Activated T-helper 1 cell treated with anti-CD3 and anti-CD28 coated beads, Interleukin-2, amount 50 U/mL, for 16 hours (primary cell): ENCODE measurements at regions not wholly inside any gene's neighbourhood (a gene's known extent, or its start where the extent isn't known, plus 50 kb on each side); places are given as distances from the start of the nearest gene placed in this dataset.
A peak's percentile ranks its signal among the peaks of the same experiment; 100 is the strongest.
"Not testable (repeated sequence)": the region's sequence is repeated elsewhere in the genome, so short reads cannot be mapped to it uniquely, and the experiment has no call there.

Source experiments
- DNase-seq, 2 donors: peaks; one replicate each; pipeline ENCODE4 v3.0.0-alpha.2; 2020; ENCODE audit warnings: low read depth in 1 of 2, low spot score in 1 of 2

GRCh38 chr1:144516172-144516571 is 54.7 kb upstream of the NBPF15 start:
- not testable (repeated sequence) for DNase-seq

GRCh38 chr1:144516906-144517305 is 55.4 kb upstream of the NBPF15 start:
- not testable (repeated sequence) for DNase-seq

- DNase-seq, result not testable (repeated sequence)
Observed at GRCh38 chr1:144518439-144518838, 57.0 kb upstream of the NBPF15 start.

DNA sequence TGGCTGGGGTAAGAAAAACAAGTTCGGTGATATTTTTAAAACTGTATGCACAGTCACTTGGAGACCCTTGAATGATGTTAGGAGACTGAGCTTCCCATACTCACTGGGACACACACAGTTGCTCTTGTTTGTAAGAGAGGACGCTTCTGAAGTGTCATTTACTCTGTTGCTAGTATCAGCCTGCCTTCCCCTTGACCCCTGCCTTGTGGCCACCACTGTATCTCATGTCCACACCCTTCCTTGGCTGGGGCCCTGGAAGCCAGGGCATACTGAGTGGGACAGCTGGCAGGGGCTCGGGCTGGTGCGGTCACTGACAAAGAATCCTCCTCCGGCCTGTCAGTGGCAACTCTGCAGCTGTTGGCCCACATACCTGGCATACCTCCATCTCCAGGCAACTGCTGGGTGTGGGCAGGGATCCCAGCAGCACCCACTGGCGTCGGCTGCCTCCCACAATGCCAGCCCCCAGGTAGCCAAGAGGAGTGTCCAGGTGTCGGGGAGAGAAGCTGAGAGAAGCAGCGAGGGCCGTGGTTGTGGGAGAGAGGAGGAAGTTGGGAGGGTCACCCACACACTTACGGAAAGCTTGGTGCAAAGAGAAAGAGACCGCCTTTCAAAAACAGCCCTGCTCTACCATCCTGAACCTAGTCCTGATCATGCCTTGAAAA is 58.2 kb upstream of the NBPF15 start:
- DNase-seq, result not testable (repeated sequence)

DNA sequence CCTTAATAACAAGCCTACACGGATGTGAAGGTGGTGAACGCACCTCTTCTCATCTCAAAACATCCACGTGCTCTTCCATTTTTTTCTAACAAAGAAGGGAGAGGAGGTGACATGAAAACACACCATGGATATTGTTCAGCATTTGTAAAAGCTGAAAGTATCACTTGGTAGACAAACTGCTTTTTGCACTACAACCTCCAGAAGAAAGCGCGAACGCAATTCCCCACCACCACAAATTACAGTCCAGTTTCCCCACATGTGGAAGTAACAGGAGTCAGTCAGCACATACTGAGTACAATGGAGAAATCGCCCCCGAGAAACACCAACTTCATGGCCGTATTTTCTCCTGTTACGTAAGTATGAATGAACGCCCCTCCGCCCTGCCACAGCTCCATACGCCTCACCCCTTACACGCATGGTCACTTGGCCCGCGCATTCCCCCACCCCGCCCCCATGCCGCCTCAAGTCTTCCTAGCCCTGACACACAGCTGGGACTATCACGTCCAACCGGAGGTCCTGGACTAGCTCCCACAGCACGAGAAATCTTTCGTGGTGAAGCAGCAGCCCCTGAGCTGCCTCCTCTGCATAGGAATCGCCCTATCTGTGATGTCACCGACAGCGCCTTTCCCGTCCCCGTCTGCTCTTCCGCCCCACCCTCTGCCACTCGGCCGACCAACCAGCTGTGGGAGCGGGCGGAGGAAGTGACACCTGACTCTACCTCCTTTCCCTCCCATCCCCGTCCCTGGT is 62.4 kb upstream of the NBPF15 start:
- DNase-seq, result peak; percentile 30 to 34

DNA sequence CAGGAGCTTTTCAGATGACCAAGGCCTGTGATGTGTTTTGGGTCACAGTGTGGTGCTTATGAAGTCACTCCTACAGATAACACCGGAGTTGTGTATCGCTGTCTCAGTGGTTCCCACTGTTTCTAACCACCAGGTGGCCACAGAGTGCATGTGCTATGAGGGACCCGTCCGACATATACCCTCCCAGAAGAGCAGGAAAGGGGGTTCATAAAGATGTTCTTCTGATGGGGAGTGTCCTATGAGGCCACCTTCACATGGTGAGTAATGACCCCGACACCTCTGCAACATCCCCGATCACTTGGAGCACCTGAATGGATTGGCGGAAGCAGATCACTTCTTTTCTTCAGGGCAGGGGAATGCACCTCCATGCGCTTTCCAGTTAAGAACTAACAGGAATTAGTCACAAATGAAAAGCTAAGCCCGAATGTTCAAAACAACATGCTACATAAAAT is 60.5 kb upstream of the PPIAL4F start:
- DNase-seq, result not testable (repeated sequence)

- DNase-seq, result not testable (repeated sequence)
Observed at GRCh38 chr1:144533480-144533879, 59.2 kb upstream of the PPIAL4F start.

GRCh38 chr1:144534286-144534685 is 58.4 kb upstream of the PPIAL4F start:
- not testable (repeated sequence) for DNase-seq

GRCh38 chr1:144536677-144537076 is 56.0 kb upstream of the PPIAL4F start:
- not testable (repeated sequence) for DNase-seq

- not testable (repeated sequence) for DNase-seq
Observed at GRCh38 chr1:144537234-144537633, 55.5 kb upstream of the PPIAL4F start.

- DNase-seq, result not testable (repeated sequence)
Observed at GRCh38 chr1:144538736-144539135, 54.0 kb upstream of the PPIAL4F start.

- DNase-seq, result not testable (repeated sequence)
Observed at GRCh38 chr1:144539191-144539960, 53.3 kb upstream of the PPIAL4F start.
